IMR-90 (cell line): ENCODE measurements at regions not wholly inside any gene's neighbourhood (a gene's known extent, or its start where the extent isn't known, plus 50 kb on each side); places are given as distances from the start of the nearest gene placed in this dataset.

Experiments
- ATAC-seq: fragments of 200-7000 bp; cut with Tn5 transposase; 2 replicates; pipeline ENCODE4 v1.9.1; 2020; ENCODE audit warnings: low read depth, mild to moderate bottlenecking, moderate library complexity
- BruUV-seq: library from RNA; stranded (reverse); fragments of 400-500 nt; replicated peaks from 2 replicates; lab custom pipeline; 2021; lab: Mats Ljungman, UMichigan
- CTCF ChIA-PET: fragments of 300-600 bp; formaldehyde crosslinking; extraction: SDS; loops from one replicate; lab custom pipeline; 2021; ENCODE audit warnings: antibody characterized with exemption; lab: Yijun Ruan, JAX
- POLR2A ChIA-PET: fragments of 300-600 bp; sonication (Branson Sonifier 250); formaldehyde crosslinking; loops from one replicate; lab custom pipeline; 2022; ENCODE audit warnings: antibody characterized with exemption; ENCODE audit not compliant: unreplicated experiment; lab: Charles Lee
- DNase-seq: peaks from one replicate; pipeline ENCODE4 v3.0.0; 2013
- H2AFZ ChIP-seq: replicated peaks from 2 replicates; pipeline ENCODE3; 2013; ENCODE audit warnings: low read length, mild to moderate bottlenecking; ENCODE audit not compliant: poor library complexity
- H2AK5ac ChIP-seq: 2 replicates; pipeline ENCODE4 v1.6.1; 2013; ENCODE audit warnings: low read depth, low read length, inconsistent platforms
- H2AK9ac ChIP-seq: replicated peaks from 2 replicates; pipeline ENCODE3; 2013; ENCODE audit warnings: mild to moderate bottlenecking, low read depth, low read length, moderate library complexity; ENCODE audit not compliant: poor library complexity
- H2BK120ac ChIP-seq: 2 replicates; pipeline ENCODE4 v1.6.1; 2013; ENCODE audit warnings: low read depth, low read length, inconsistent platforms
- H2BK15ac ChIP-seq: 3 replicates; pipeline ENCODE4 v1.6.1; 2013; ENCODE audit warnings: low read depth, low read length, inconsistent platforms
- H2BK20ac ChIP-seq: 2 replicates; pipeline ENCODE4 v1.6.1; 2013; ENCODE audit warnings: low read depth, mild to moderate bottlenecking, inconsistent platforms, low read length, moderate library complexity
- H2BK5ac ChIP-seq: 2 replicates; pipeline ENCODE4 v1.6.1; 2013; ENCODE audit warnings: mild to moderate bottlenecking, low read depth, low read length, inconsistent platforms; ENCODE audit not compliant: poor library complexity, severe bottlenecking
- H3K14ac ChIP-seq: replicated peaks from 2 replicates; pipeline ENCODE4 v1.6.1; 2013; ENCODE audit warnings: low read depth, low read length, inconsistent platforms
- H3K18ac ChIP-seq: 2 replicates; pipeline ENCODE4 v1.6.1; 2013; ENCODE audit warnings: low read depth, low read length, control low read depth
- H3K23ac ChIP-seq: 2 replicates; pipeline ENCODE4 v1.6.1; 2013; ENCODE audit warnings: low read depth, low read length, inconsistent platforms
- H3K27ac ChIP-seq: 2 replicates; pipeline ENCODE4 v1.5.1; 2013; ENCODE audit warnings: mild to moderate bottlenecking, control low read depth, low read length; ENCODE audit not compliant: insufficient read depth
- H3K27me3 ChIP-seq: 2 replicates; pipeline ENCODE4 v1.6.1; 2013; ENCODE audit warnings: low read length; ENCODE audit not compliant: control insufficient read depth, insufficient read depth
- H3K36me3 ChIP-seq: 2 replicates; pipeline ENCODE4 v1.6.1; 2013; ENCODE audit warnings: low read length, mixed read lengths; ENCODE audit not compliant: control insufficient read depth, insufficient read depth
- H3K4ac ChIP-seq: 2 replicates; pipeline ENCODE4 v1.6.1; 2013; ENCODE audit warnings: low read depth, low read length, inconsistent platforms
- H3K4me1 ChIP-seq: 2 replicates; pipeline ENCODE4 v1.6.1; 2013; ENCODE audit warnings: low read length, mixed read lengths; ENCODE audit not compliant: control insufficient read depth, insufficient read depth
- H3K4me2 ChIP-seq: 2 replicates; pipeline ENCODE4 v1.6.1; 2013; ENCODE audit warnings: low read depth, mild to moderate bottlenecking, control low read depth, low read length, moderate library complexity
- H3K4me3 ChIP-seq: 2 replicates; pipeline ENCODE4 v1.5.1; 2013; ENCODE audit warnings: low read depth, mild to moderate bottlenecking, control low read depth, low read length, moderate library complexity; ENCODE audit not compliant: insufficient read depth
- H3K56ac ChIP-seq: 2 replicates; pipeline ENCODE4 v1.6.1; 2013; ENCODE audit warnings: low read length, inconsistent platforms; ENCODE audit not compliant: insufficient read depth; ENCODE audit errors: extremely low read depth
- H3K79me1 ChIP-seq, 2 experiments: 2 replicates each; pipeline ENCODE4 v1.6.1; 2013; ENCODE audit warnings: low read length in 2 of 2, inconsistent platforms in 1 of 2, low read depth in 1 of 2
- H3K9ac ChIP-seq: 2 replicates; pipeline ENCODE4 v1.6.1; 2013; ENCODE audit warnings: low read depth, low read length, control low read depth
- H3K9me1 ChIP-seq: 2 replicates; pipeline ENCODE4 v1.6.1; 2013; ENCODE audit warnings: low read length, inconsistent platforms; ENCODE audit not compliant: insufficient read depth
- H3K9me3 ChIP-seq: 2 replicates; pipeline ENCODE4 v1.6.1; 2013; ENCODE audit warnings: low read length; ENCODE audit not compliant: control insufficient read depth, insufficient read depth
- H4K20me1 ChIP-seq: 2 replicates; pipeline ENCODE4 v1.6.1; 2013; ENCODE audit warnings: low read length, inconsistent platforms; ENCODE audit not compliant: insufficient read depth
- H4K5ac ChIP-seq: 2 replicates; pipeline ENCODE4 v1.6.1; 2013; ENCODE audit warnings: mild to moderate bottlenecking, low read depth, low read length, control low read depth
- H4K8ac ChIP-seq, 2 experiments: 2 replicates each; pipeline ENCODE4 v1.6.1; 2013; ENCODE audit warnings: low read depth in 2 of 2, low read length in 2 of 2, control low read depth in 1 of 2, inconsistent platforms in 1 of 2
- H4K91ac ChIP-seq: 2 replicates; pipeline ENCODE4 v1.6.1; 2013; ENCODE audit warnings: low read depth, low read length, inconsistent platforms; ENCODE audit not compliant: insufficient read depth
- BHLHE40 ChIP-seq: fragments of 150-350 bp; IDR thresholded peaks from 2 replicates; pipeline ENCODE4 v1.6.1; 2016; ENCODE audit warnings: mild to moderate bottlenecking, low read depth, low read length
- CEBPB ChIP-seq: IDR thresholded peaks from 2 replicates; pipeline ENCODE4 v1.6.1; 2012; ENCODE audit warnings: low read depth, low read length, improper control_type of control experiment
- CHD1 ChIP-seq: IDR thresholded peaks from 2 replicates; pipeline ENCODE4 v1.6.1; 2012; ENCODE audit warnings: low read depth, low read length, improper control_type of control experiment
- CTCF ChIP-seq: conservative IDR thresholded peaks from 2 replicates; pipeline ENCODE4 v1.5.1; 2012; ENCODE audit warnings: mild to moderate bottlenecking, low read depth, low read length, improper control_type of control experiment
- ELK1 ChIP-seq: fragments of 150-350 bp; IDR thresholded peaks from 2 replicates; pipeline ENCODE4 v1.6.1; 2016; ENCODE audit warnings: low read depth, mild to moderate bottlenecking, low read length, moderate library complexity, borderline replicate concordance
- MAFK ChIP-seq: IDR thresholded peaks from 2 replicates; pipeline ENCODE4 v1.6.1; 2012; ENCODE audit warnings: low read depth, low read length, improper control_type of control experiment
- MAZ ChIP-seq: IDR thresholded peaks from 2 replicates; pipeline ENCODE4 v1.6.1; 2012; ENCODE audit warnings: low read depth, mild to moderate bottlenecking, low read length, improper control_type of control experiment, moderate library complexity, borderline replicate concordance
- MXI1 ChIP-seq: IDR thresholded peaks from 2 replicates; pipeline ENCODE4 v1.6.1; 2012; ENCODE audit warnings: low read depth, mild to moderate bottlenecking, low read length, moderate library complexity, borderline replicate concordance
- NFE2L2 ChIP-seq: fragments of 150-350 bp; IDR thresholded peaks from 2 replicates; pipeline ENCODE4 v1.6.1; 2016; ENCODE audit warnings: low read depth, mild to moderate bottlenecking, low read length
- POLR2A ChIP-seq: IDR thresholded peaks from 2 replicates; pipeline ENCODE4 v1.6.1; 2012; ENCODE audit warnings: mild to moderate bottlenecking, low read depth, low read length
- RAD21 ChIP-seq: IDR thresholded peaks from 2 replicates; pipeline ENCODE4 v1.6.1; 2012; ENCODE audit warnings: low read length, improper control_type of control experiment
- RCOR1 ChIP-seq: IDR thresholded peaks from 2 replicates; pipeline ENCODE4 v1.6.1; 2012; ENCODE audit warnings: mild to moderate bottlenecking, low read length, improper control_type of control experiment; ENCODE audit not compliant: insufficient replicate concordance
- RFX5 ChIP-seq: IDR thresholded peaks from 2 replicates; pipeline ENCODE4 v1.8.0; 2012; ENCODE audit warnings: low read depth, mild to moderate bottlenecking, low read length, moderate library complexity
- SMC3 ChIP-seq: fragments of 150-350 bp; IDR thresholded peaks from 2 replicates; pipeline ENCODE4 v1.6.1; 2016; ENCODE audit warnings: low read depth, mild to moderate bottlenecking, antibody characterized with exemption, low read length, moderate library complexity
- USF2 ChIP-seq: fragments of 150-350 bp; IDR thresholded peaks from 2 replicates; pipeline ENCODE4 v1.6.1; 2017; ENCODE audit warnings: mild to moderate bottlenecking, antibody characterized with exemption, low read length, low read depth
- WGBS, 2 experiments: methylation state at CpG; one replicate each; pipeline versions ENCODE4 v1.1.5 to v1.1.7; 2013; ENCODE audit warnings: missing lambda C conversion rate in 2 of 2; ENCODE audit not compliant: insufficient read length in 1 of 2; ENCODE audit errors: extremely low coverage in 2 of 2; 5-methylcytosine and 5-hydroxymethylcytosine counted together
- dilution Hi-C: fragments of 300-500 bp; cut with HindIII; formaldehyde crosslinking; loops from one replicate; pipeline ENCODE4 v1.14.3; 2018; ENCODE audit warnings: low sequenced_read_pairs; ENCODE audit not compliant: unreplicated experiment
- in situ Hi-C: fragments of 300-500 bp; cut with MboI; formaldehyde crosslinking; loops from 3 replicates; pipeline ENCODE4 v1.14.3; 2019; ENCODE audit warnings: low sequenced_read_pairs, inconsistent platforms, mixed read lengths
- intact Hi-C: fragments of 100-400 bp; cut with micrococcal nuclease; formaldehyde crosslinking; loops from 2 replicates; pipeline ENCODE4 v1.10.0; 2022

GRCh38 chr9:1261266-1261665 is 211.1 kb downstream of the DMRT2 start:
- intact Hi-C loops (no loop called here), in situ Hi-C loops (no loop called here), dilution Hi-C loops (no loop called here)
- Histone ChIP-seq H4K20me1 (no peaks in the 10 kb centered on the region), H3K27me3 (no peaks in the 10 kb centered on the region), H2BK120ac (no peak overlapping the region), H3K36me3 (no peaks in the 10 kb centered on the region), H2AFZ (no peak overlapping the region), H3K14ac (no peak overlapping the region), H2AK5ac (no peak overlapping the region), H2BK5ac (no peak overlapping the region), H3K9ac (no peak overlapping the region), H3K56ac (no peak overlapping the region), H2AK9ac (no peak overlapping the region), H3K23ac (no peak overlapping the region), H4K5ac (no peak overlapping the region), H2BK15ac (no peak overlapping the region), H3K9me1 (no peaks in the 10 kb centered on the region), H3K79me1 (no peaks in the 10 kb centered on the region), H4K8ac (no peak overlapping the region), H2BK20ac (no peak overlapping the region), H3K18ac (no peak overlapping the region), H3K9me3 (peaks cover 21% of the 10 kb centered on the region; the same call in 1 of the 2 replicates), H3K27ac (no peak overlapping the region), H3K4me1 (no peaks in the 10 kb centered on the region), H3K4ac (no peak overlapping the region), H3K4me3 (no peak overlapping the region), H3K4me2 (no peak overlapping the region), H4K91ac (no peak overlapping the region)
- no TSS peak for BruUV-seq
- DNase-seq = no peak
- CTCF ChIA-PET = no interaction called here
- TF ChIP-seq RAD21 (no peak), SMC3 (no peak), POLR2A (no peak), CHD1 (no peak), USF2 (no peak), MXI1 (no peak), BHLHE40 (no peak), CTCF (no peak), RFX5 (no peak), CEBPB (no peak), ELK1 (no peak), RCOR1 (no peak), MAFK (no peak), NFE2L2 (no peak), MAZ (no peak)
- no peak for ATAC-seq
- WGBS, 2 experiments = no CpG with 5 or more reads among the region's 2 CpGs
- POLR2A ChIA-PET = no interaction called here
